ENCODE measurements at regions not wholly inside any gene's neighbourhood (a gene's known extent, or its start where the extent isn't known, plus 50 kb on each side); places are given as distances from the start of the nearest gene placed in this dataset.
A peak's percentile ranks its signal among the peaks of the same experiment; 100 is the strongest.

- no peak overlapping the region for H3K27ac ChIP-seq
- no peak for TF ChIP-seq CTCF (IDR thresholded peaks at IDR 0.05; ENCODE audit: low read depth, low read length)
- no peaks in the 10 kb centered on the region for H3K36me3 ChIP-seq
- H3K9me3 ChIP-seq (ENCODE audit: severe bottlenecking), result no peaks in the 10 kb centered on the region
- DNase-seq, result no peak
- no peak overlapping the region for H3K4me3 ChIP-seq (ENCODE audit: low read depth, low read length)
- H3K27me3 ChIP-seq (ENCODE audit: insufficient read depth, low read depth, severe bottlenecking), result no peaks in the 10 kb centered on the region
Measured at GRCh38 chr2:3122525-3122924, 255.1 kb downstream of the EIPR1 start.

GRCh38 chr2:3121601-3122000 is 256.0 kb downstream of the EIPR1 start:
- no peaks in the 10 kb centered on the region for H3K27me3 ChIP-seq (ENCODE audit: insufficient read depth, low read depth, severe bottlenecking)
- no peaks in the 10 kb centered on the region for H3K9me3 ChIP-seq (ENCODE audit: severe bottlenecking)
- H3K4me3 ChIP-seq (ENCODE audit: low read depth, low read length), result no peak overlapping the region
- H3K36me3 ChIP-seq, result no peaks in the 10 kb centered on the region
- DNase-seq, result no peak
- H3K27ac ChIP-seq, result no peak overlapping the region
- no peak for TF ChIP-seq CTCF (IDR thresholded peaks at IDR 0.05; ENCODE audit: low read depth, low read length)

GRCh38 chr2:3117650-3118216 is 259.9 kb downstream of the EIPR1 start:
- H3K4me3 ChIP-seq (ENCODE audit: low read depth, low read length), result no peak overlapping the region
- peak; percentile 56 for DNase-seq
- no peak overlapping the region for H3K27ac ChIP-seq
- TF ChIP-seq CTCF (IDR thresholded peaks at IDR 0.05; ENCODE audit: low read depth, low read length), result no peak
- no peaks in the 10 kb centered on the region for H3K27me3 ChIP-seq (ENCODE audit: insufficient read depth, low read depth, severe bottlenecking)
- H3K36me3 ChIP-seq, result no peaks in the 10 kb centered on the region
- H3K9me3 ChIP-seq (ENCODE audit: severe bottlenecking), result no peaks in the 10 kb centered on the region

GRCh38 chr2:3116371-3116770 is 261.2 kb downstream of the EIPR1 start:
- Histone ChIP-seq H3K36me3 (no peaks in the 10 kb centered on the region), H3K27ac (no peak overlapping the region), H3K9me3 (ENCODE audit: severe bottlenecking) (no peaks in the 10 kb centered on the region), H3K4me3 (ENCODE audit: low read depth, low read length) (no peak overlapping the region), H3K27me3 (ENCODE audit: insufficient read depth, low read depth, severe bottlenecking) (no peaks in the 10 kb centered on the region)
- DNase-seq, result no peak
- no peak for TF ChIP-seq CTCF (IDR thresholded peaks at IDR 0.05; ENCODE audit: low read depth, low read length)

GRCh38 chr2:3115301-3116042 is 262.1 kb downstream of the EIPR1 start:
- H3K9me3 ChIP-seq (ENCODE audit: severe bottlenecking), result peaks cover 1% of the 10 kb centered on the region
- TF ChIP-seq CTCF (IDR thresholded peaks at IDR 0.05; ENCODE audit: low read depth, low read length), result no peak
- no peak overlapping the region for H3K27ac ChIP-seq
- no peak for DNase-seq
- H3K36me3 ChIP-seq, result no peaks in the 10 kb centered on the region
- H3K27me3 ChIP-seq (ENCODE audit: insufficient read depth, low read depth, severe bottlenecking), result no peaks in the 10 kb centered on the region
- H3K4me3 ChIP-seq (ENCODE audit: low read depth, low read length), result no peak overlapping the region

All from WERI-Rb-1 (cell line).